Spinal cord (tissue), 9 donors: ENCODE measurements at regions not wholly inside any gene's neighbourhood (a gene's known extent, or its start where the extent isn't known, plus 50 kb on each side); places are given as distances from the start of the nearest gene placed in this dataset.

Experiments
- DNase-seq, 6 donors: peaks; one replicate each; pipeline versions ENCODE4 v3.0.0 to v3.0.0-alpha.2; 2013 to 2015; ENCODE audit warnings: low spot score in 6 of 6, low read depth in 4 of 6
- H3K27ac ChIP-seq: one replicate; pipeline ENCODE4 v1.5.1; 2013; ENCODE audit warnings: low read depth, low read length, control low read depth
- H3K27me3 ChIP-seq: one replicate; pipeline ENCODE4 v1.6.1; 2013; ENCODE audit warnings: low read length; ENCODE audit not compliant: control insufficient read depth, insufficient read depth
- H3K36me3 ChIP-seq: one replicate; pipeline ENCODE4 v1.6.1; 2013; ENCODE audit warnings: low read length; ENCODE audit not compliant: control insufficient read depth, insufficient read depth
- H3K4me1 ChIP-seq: one replicate; pipeline ENCODE4 v1.6.1; 2013; ENCODE audit warnings: low read length; ENCODE audit not compliant: control insufficient read depth, insufficient read depth
- H3K4me3 ChIP-seq: one replicate; pipeline ENCODE4 v1.5.1; 2013; ENCODE audit warnings: low read depth, low read length, control low read depth
- H3K9me3 ChIP-seq: one replicate; pipeline ENCODE4 v1.6.1; 2013; ENCODE audit warnings: low read length; ENCODE audit not compliant: control insufficient read depth, insufficient read depth
- WGBS: methylation state at CpG from one replicate; pipeline ENCODE4 v1.1.5; 2013; ENCODE audit warnings: missing lambda C conversion rate; ENCODE audit not compliant: insufficient coverage; 5-methylcytosine and 5-hydroxymethylcytosine counted together
- donor health status: healthy.

GRCh38 chr19:27748551-27749152 is 1464.3 kb downstream of the UQCRFS1 start:
- H3K4me3 ChIP-seq, result no peak overlapping the region
- H3K4me1 ChIP-seq, result no peaks in the 10 kb centered on the region
- no peak for DNase-seq
- H3K27ac ChIP-seq, result no peak overlapping the region
- no peaks in the 10 kb centered on the region for H3K9me3 ChIP-seq
- no CpG with 5 or more reads among the region's 3 CpGs for WGBS
- no peaks in the 10 kb centered on the region for H3K27me3 ChIP-seq
- H3K36me3 ChIP-seq, result peaks cover 3% of the 10 kb centered on the region

- DNase-seq, result peak in 1 of 6 donors; percentile 2
- Histone ChIP-seq H3K4me1 (no peaks in the 10 kb centered on the region), H3K27me3 (no peaks in the 10 kb centered on the region), H3K27ac (no peak overlapping the region), H3K36me3 (peaks cover 3% of the 10 kb centered on the region), H3K9me3 (no peaks in the 10 kb centered on the region), H3K4me3 (no peak overlapping the region)
- WGBS, result 16% methylated on average over 13 of the region's 28 CpGs
Measured at GRCh38 chr19:27746691-27747380, 1466.1 kb downstream of the UQCRFS1 start.

- H3K36me3 ChIP-seq, result peaks cover 3% of the 10 kb centered on the region
- no peak overlapping the region for H3K27ac ChIP-seq
- DNase-seq, result no peak
- H3K4me3 ChIP-seq, result no peak overlapping the region
- 89% methylated on average over 10 of the region's 11 CpGs for WGBS
- no peaks in the 10 kb centered on the region for H3K27me3 ChIP-seq
- H3K4me1 ChIP-seq, result no peaks in the 10 kb centered on the region
- H3K9me3 ChIP-seq, result no peaks in the 10 kb centered on the region
Measured at GRCh38 chr19:27745978-27746542, 1466.9 kb downstream of the UQCRFS1 start.

GRCh38 chr19:27744926-27745768 is 1467.8 kb downstream of the UQCRFS1 start:
- WGBS, result 84% methylated on average over 9 of the region's 10 CpGs
- peaks cover 3% of the 10 kb centered on the region for H3K36me3 ChIP-seq
- H3K9me3 ChIP-seq, result peaks cover 1% of the 10 kb centered on the region
- no peak overlapping the region for H3K27ac ChIP-seq
- H3K4me1 ChIP-seq, result no peaks in the 10 kb centered on the region
- DNase-seq, result peak in 1 of 6 donors; percentile 22
- no peak overlapping the region for H3K4me3 ChIP-seq
- no peaks in the 10 kb centered on the region for H3K27me3 ChIP-seq

- Histone ChIP-seq H3K4me1 (no peaks in the 10 kb centered on the region), H3K27ac (no peak overlapping the region), H3K9me3 (peaks cover 6% of the 10 kb centered on the region), H3K4me3 (no peak overlapping the region), H3K36me3 (peaks cover 3% of the 10 kb centered on the region), H3K27me3 (no peaks in the 10 kb centered on the region)
- no peak for DNase-seq
- WGBS, result 86% methylated on average over 3 of the region's 3 CpGs
Measured at GRCh38 chr19:27742041-27742440, 1470.9 kb downstream of the UQCRFS1 start.

- H3K27ac ChIP-seq, result no peak overlapping the region
- DNase-seq, result no peak
- H3K27me3 ChIP-seq, result no peaks in the 10 kb centered on the region
- 94% methylated on average over 8 of the region's 8 CpGs for WGBS
- H3K4me1 ChIP-seq, result no peaks in the 10 kb centered on the region
- no peak overlapping the region for H3K4me3 ChIP-seq
- H3K9me3 ChIP-seq, result peaks cover 6% of the 10 kb centered on the region
- H3K36me3 ChIP-seq, result peaks cover 3% of the 10 kb centered on the region
Measured at GRCh38 chr19:27741236-27741635, 1471.7 kb downstream of the UQCRFS1 start.

- Histone ChIP-seq H3K4me3 (no peak overlapping the region), H3K27me3 (no peaks in the 10 kb centered on the region), H3K4me1 (no peaks in the 10 kb centered on the region), H3K27ac (no peak overlapping the region), H3K9me3 (peaks cover 6% of the 10 kb centered on the region), H3K36me3 (no peaks in the 10 kb centered on the region)
- WGBS, result 92% methylated on average over 3 of the region's 3 CpGs
- DNase-seq, result no peak
Measured at GRCh38 chr19:27740396-27740795, 1472.6 kb downstream of the UQCRFS1 start.

- Histone ChIP-seq H3K27ac (no peak overlapping the region), H3K4me1 (no peaks in the 10 kb centered on the region), H3K4me3 (no peak overlapping the region), H3K9me3 (peaks cover 6% of the 10 kb centered on the region), H3K36me3 (no peaks in the 10 kb centered on the region), H3K27me3 (no peaks in the 10 kb centered on the region)
- 91% methylated on average over 5 of the region's 7 CpGs for WGBS
- no peak for DNase-seq
Measured at GRCh38 chr19:27738569-27739193, 1474.3 kb downstream of the UQCRFS1 start.

- Histone ChIP-seq H3K9me3 (peaks cover 6% of the 10 kb centered on the region), H3K4me1 (no peaks in the 10 kb centered on the region), H3K36me3 (no peaks in the 10 kb centered on the region), H3K27ac (no peak overlapping the region), H3K4me3 (no peak overlapping the region), H3K27me3 (no peaks in the 10 kb centered on the region)
- DNase-seq, result no peak
- 94% methylated on average over 4 of the region's 4 CpGs for WGBS
Measured at GRCh38 chr19:27736225-27736624, 1476.7 kb downstream of the UQCRFS1 start.
